RWPE1 (cell line): ENCODE measurements at regions not wholly inside any gene's neighbourhood (a gene's known extent, or its start where the extent isn't known, plus 50 kb on each side); places are given as distances from the start of the nearest gene placed in this dataset.

ENCODE experiments used
- CTCF ChIA-PET: fragments of 350-600 bp; sonication (Branson Sonifier 250); formaldehyde crosslinking; extraction: SDS; loops from one replicate; lab custom pipeline; 2021; lab: Yijun Ruan, JAX
- POLR2A ChIA-PET: fragments of 400-600 bp; formaldehyde crosslinking; extraction: SDS; loops from one replicate; lab custom pipeline; 2020; ENCODE audit warnings: antibody characterized with exemption; ENCODE audit not compliant: low non-redundant PET; lab: Yijun Ruan, JAX
- DNase-seq: peaks from one replicate; pipeline ENCODE4 v3.0.0; 2012; ENCODE audit warnings: low spot score
- H3K27ac ChIP-seq: fragments of 450-650 bp; 2 replicates; pipeline ENCODE4 v1.5.1; 2017
- CTCF ChIP-seq: fragments of 450-650 bp; conservative IDR thresholded peaks from 2 replicates; pipeline ENCODE4 v1.5.1; 2017; ENCODE audit warnings: low read depth, mild to moderate bottlenecking

- DNase-seq = no peak
- ChIA-PET POLR2A (no interaction called here), CTCF (no interaction called here)
- H3K27ac ChIP-seq = no peak overlapping the region
- TF ChIP-seq CTCF = no peak
Observed at GRCh38 chr2:3112553-3112952, 265.1 kb downstream of the EIPR1 start.

GRCh38 chr2:3112131-3112530 lies 265.5 kb downstream of the EIPR1 start:
- no peak for TF ChIP-seq CTCF
- CTCF ChIA-PET = no interaction called here
- no peak overlapping the region for H3K27ac ChIP-seq
- no peak for DNase-seq
- POLR2A ChIA-PET = no interaction called here

GRCh38 chr2:3110994-3111666 lies 266.5 kb downstream of the EIPR1 start:
- CTCF ChIA-PET = interaction anchor here (0.6 kb wide), 1 partner anchor 377 kb away, joined by 4 read pairs; no protein-coding TSS in a partner anchor
- H3K27ac ChIP-seq = no peak overlapping the region
- no peak for DNase-seq
- TF ChIP-seq CTCF = no peak
- POLR2A ChIA-PET = no interaction called here

- no peak for DNase-seq
- POLR2A ChIA-PET = no interaction called here
- no peak for TF ChIP-seq CTCF
- CTCF ChIA-PET = no interaction called here
- no peak overlapping the region for H3K27ac ChIP-seq
Observed at GRCh38 chr2:3110555-3110954, 267.1 kb downstream of the EIPR1 start.

- ChIA-PET CTCF (no interaction called here), POLR2A (no interaction called here)
- no peak for TF ChIP-seq CTCF
- no peak for DNase-seq
- no peak overlapping the region for H3K27ac ChIP-seq
Observed at GRCh38 chr2:3108710-3109702, 268.6 kb downstream of the EIPR1 start.

- DNase-seq = no peak
- ChIA-PET CTCF (no interaction called here), POLR2A (no interaction called here)
- no peak for TF ChIP-seq CTCF
- H3K27ac ChIP-seq = no peak overlapping the region
Observed at GRCh38 chr2:3108105-3108504, 269.5 kb downstream of the EIPR1 start.
